Skin epidermis (tissue), 12 donors: ENCODE measurements at regions not wholly inside any gene's neighbourhood (a gene's known extent, or its start where the extent isn't known, plus 50 kb on each side); places are given as distances from the start of the nearest gene placed in this dataset.
"Not testable (repeated sequence)": the region's sequence is repeated elsewhere in the genome, so short reads cannot be mapped to it uniquely, and the experiment has no call there.

ENCODE experiments used
- H3K27ac ChIP-seq, 21 experiments: fragments of 200-600 bp; sonication (generic) in 11 of 21; one replicate each; pipeline ENCODE4 v1.5.0; 2020; ENCODE audit warnings: mild to moderate bottlenecking in 3 of 21, inconsistent platforms in 2 of 21, moderate library complexity in 2 of 21
- H3K4me3 ChIP-seq, 7 experiments: fragments of 200-600 bp; sonication (generic) in 2 of 7; one replicate each; pipeline ENCODE4 v1.5.0; 2020; ENCODE audit warnings: inconsistent platforms in 2 of 7, mild to moderate bottlenecking in 2 of 7, moderate library complexity in 1 of 7

DNA sequence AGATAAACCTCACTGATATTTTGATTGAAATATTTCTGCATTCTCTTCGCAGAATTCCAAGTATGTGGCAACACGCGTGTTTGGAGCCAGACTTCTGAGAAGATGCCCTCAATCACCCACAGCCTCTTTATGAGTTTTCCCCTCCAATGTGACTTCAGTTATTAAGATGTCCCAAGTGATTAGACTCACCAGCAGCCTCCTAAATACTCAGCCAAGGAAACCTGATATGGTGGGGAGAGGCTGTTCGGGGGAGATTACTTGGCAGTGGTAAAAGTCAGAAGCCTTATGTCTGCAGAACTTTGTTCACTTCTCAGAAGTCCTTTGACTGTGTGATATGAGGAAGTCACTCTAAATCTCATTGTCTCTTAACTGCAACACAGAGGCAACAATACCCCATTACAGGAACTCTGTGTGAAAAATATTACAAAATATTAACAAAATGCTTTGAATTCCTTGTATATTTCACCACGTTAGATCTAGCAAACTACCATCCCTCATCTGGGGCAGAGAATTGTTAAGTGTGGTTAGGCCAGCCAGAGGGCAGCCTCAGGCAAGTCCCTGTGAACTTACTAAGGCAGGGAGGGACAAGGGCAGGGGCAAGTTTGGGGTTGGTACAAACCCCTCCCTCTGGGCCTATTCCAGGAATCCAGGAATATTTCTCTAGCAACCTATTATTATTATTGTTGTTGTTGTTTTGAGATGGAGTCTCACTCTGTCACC lies 151.4 kb upstream of the USP9X start:
- Histone ChIP-seq H3K27ac (peak overlapping the region in 18 of 21 experiments; percentile 29 to 79 (median 61)), H3K4me3 (no peak overlapping the region)

GRCh38 chrX:40936827-40937226 lies 148.4 kb upstream of the USP9X start:
- no peak overlapping the region for H3K27ac ChIP-seq
- no peak overlapping the region for H3K4me3 ChIP-seq

DNA sequence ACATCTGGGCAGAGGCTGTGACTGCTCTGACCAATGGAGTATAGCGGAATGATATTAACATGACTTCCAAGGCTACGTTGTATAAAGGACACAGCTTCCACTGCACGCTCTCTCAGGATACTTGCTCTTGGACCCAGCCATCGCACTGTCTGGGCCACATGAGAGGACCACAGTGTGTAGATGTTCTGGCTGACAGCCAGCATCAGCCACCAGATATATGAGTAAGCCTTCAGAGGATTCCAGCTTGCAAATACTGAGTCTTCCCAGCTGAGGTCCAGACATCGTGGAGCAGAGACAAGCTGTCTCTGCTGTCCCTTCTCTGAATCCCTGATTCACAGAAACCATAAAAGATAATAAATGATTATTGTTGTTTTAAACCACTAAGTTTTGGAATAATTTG lies 146.8 kb upstream of the USP9X start:
- Histone ChIP-seq H3K4me3 (no peak overlapping the region), H3K27ac (no peak overlapping the region)

GRCh38 chrX:40943093-40943641 lies 142.1 kb upstream of the USP9X start:
- Histone ChIP-seq H3K4me3 (no peak overlapping the region), H3K27ac (no peak overlapping the region)

- H3K4me3 ChIP-seq = no peak overlapping the region
- H3K27ac ChIP-seq = no peak overlapping the region
These were observed 139.9 kb upstream of the USP9X start for GRCh38 chrX:40945361-40945713.

- no peak overlapping the region for H3K4me3 ChIP-seq
- H3K27ac ChIP-seq = no peak overlapping the region
These were observed 138.0 kb upstream of the USP9X start for GRCh38 chrX:40947276-40947675.

GRCh38 chrX:40949071-40949470 lies 136.2 kb upstream of the USP9X start:
- Histone ChIP-seq H3K4me3 (no peak overlapping the region), H3K27ac (no peak overlapping the region)

DNA sequence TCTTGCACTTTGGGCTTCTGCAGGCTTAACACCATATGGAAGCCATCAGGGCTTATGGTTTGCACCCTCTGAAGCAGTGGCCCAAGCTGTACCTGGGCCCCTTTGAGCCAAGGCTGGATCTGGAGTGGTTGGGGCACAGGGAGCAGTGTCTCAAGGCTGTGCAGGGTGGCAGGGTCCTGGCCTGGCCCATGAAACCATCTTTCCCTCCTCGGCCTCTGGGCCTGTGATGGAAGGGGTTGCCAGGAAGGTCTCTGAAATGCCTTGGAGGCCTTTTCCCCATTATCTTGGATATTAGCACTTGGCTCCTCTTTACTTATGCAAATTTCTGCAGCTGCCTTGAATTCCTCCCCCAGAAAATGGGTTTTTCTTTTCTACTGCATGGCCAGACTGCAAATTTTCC lies 134.7 kb upstream of the USP9X start:
- Histone ChIP-seq H3K4me3 (no peak overlapping the region), H3K27ac (peak overlapping the region in 1 of 21 experiments; percentile 23)

GRCh38 chrX:40951407-40951806 lies 133.8 kb upstream of the USP9X start:
- not testable (repeated sequence) for H3K4me3 ChIP-seq, H3K27ac ChIP-seq

- peak overlapping the region in 1 of 21 experiments; percentile 36 for H3K27ac ChIP-seq
- H3K4me3 ChIP-seq = peak overlapping the region in 1 of 7 experiments; percentile 24
These were observed 132.4 kb upstream of the USP9X start for GRCh38 chrX:40952855-40953254.

- H3K27ac ChIP-seq = no peak overlapping the region
- no peak overlapping the region for H3K4me3 ChIP-seq
These were observed 131.9 kb upstream of the USP9X start for GRCh38 chrX:40953369-40953768.

DNA sequence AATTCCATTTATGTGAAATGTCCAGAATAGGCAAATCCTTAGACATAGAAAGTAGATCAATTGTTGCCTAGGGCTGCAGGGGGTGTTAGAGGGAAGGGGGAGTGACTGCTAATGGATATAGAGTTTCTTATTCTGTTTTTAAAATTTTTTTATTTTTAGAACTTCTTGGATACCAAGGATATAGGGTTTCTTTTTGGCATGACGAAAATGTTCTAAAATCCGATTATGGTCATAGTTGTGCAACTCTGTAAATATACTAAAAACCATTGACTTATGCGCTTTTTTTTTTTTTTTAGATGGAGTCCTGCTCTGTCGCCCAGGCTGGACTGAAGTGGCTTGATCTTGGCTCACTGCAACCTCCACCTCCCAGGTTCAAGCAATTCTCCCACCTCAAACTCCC lies 125.2 kb upstream of the USP9X start:
- Histone ChIP-seq H3K4me3 (no peak overlapping the region), H3K27ac (no peak overlapping the region)

DNA sequence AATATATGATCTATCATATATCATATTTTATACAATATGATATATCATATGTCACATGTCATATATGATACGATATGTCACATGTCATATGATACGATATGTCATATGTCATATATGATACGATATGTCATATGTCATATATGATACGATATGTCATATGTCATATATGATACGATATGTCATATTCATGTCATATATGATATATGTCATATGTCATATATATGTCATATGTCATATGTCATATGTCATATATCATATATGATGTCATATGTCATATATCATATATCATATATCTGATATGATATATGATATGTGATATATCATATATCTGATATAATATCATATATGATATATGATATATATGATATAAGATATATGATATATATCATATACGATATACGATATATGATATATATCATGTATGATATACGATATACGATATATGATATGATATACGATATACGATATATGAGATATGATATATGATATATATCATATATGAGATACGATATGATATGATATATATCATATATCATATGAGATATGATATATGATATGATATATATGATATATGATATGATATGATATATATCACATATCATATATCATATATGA lies 122.3 kb upstream of the USP9X start:
- Histone ChIP-seq H3K4me3 (no peak overlapping the region), H3K27ac (no peak overlapping the region)

- Histone ChIP-seq H3K27ac (peak overlapping the region in 1 of 21 experiments; percentile 37), H3K4me3 (no peak overlapping the region)
These were observed 121.2 kb upstream of the USP9X start for GRCh38 chrX:40964008-40964407.

DNA sequence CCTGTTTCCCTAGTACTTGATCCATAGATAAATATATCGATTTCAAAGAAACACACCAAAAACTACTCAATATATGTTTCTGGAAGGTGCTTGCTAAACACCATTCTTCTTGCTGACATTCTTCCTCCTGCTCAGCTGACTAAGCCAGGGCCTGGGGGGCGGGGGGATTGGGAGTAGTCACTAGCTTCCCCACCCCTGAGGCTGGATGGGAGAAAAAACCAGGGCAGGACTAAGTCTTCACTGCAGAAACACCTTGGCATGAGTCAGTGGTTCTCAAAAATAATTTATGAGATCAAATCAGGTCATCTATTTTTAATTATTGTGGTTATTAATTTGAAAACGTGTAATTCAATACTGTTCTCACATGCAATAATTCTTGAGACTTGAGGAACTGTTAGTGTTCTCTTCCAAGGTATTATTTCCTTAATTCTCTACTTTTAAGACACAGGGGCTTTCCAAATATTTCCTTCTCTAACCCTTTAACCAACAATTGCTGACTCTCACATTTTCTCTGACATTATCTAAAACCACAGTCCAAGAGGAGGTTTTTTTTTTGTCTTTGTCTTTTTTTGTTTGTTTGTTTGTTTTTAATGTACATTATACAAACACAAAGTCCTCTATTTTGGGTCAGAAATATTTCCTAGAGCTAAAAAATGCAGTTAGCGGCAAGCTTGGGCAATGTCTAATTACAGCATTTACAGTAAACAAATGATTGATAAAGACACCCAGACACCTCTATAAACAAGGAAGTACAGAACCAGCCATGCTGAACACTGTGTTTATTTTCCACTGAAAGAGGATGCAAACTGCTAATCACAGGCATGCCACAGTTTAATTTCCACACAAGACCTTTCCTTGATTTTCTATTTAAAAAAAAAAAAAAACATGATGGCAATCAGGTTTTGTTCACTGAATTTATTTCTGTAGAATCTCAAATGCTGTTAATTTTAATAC lies 120.3 kb upstream of the USP9X start:
- peak overlapping the region in 3 of 21 experiments; percentile 21 to 40 (median 37) for H3K27ac ChIP-seq
- no peak overlapping the region for H3K4me3 ChIP-seq

GRCh38 chrX:40966213-40966820 lies 118.9 kb upstream of the USP9X start:
- Histone ChIP-seq H3K27ac (peak overlapping the region in 4 of 21 experiments; percentile 30 to 62 (median 46)), H3K4me3 (no peak overlapping the region)

GRCh38 chrX:40968180-40968579 lies 117.1 kb upstream of the USP9X start:
- H3K4me3 ChIP-seq = no peak overlapping the region
- H3K27ac ChIP-seq = no peak overlapping the region

DNA sequence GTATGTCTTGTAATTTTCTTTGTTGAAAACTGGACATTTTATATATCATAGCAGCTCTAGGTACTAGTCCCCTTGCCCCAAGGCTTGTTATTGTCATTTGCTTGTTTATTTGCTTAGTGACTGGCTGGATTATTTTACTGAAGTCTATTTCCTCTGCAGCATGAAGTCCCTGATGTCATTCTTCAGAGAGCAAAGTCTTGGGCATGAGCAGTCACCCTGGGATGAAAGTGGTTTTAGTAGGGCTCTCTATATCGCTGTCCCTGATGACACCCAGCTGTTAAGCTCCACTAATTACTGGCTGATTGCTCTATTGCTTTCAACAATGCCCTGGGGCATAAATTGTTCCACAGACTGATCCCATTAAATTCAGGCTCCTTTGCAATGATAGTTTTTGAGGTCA lies 113.5 kb upstream of the USP9X start:
- no peak overlapping the region for H3K27ac ChIP-seq
- no peak overlapping the region for H3K4me3 ChIP-seq

- Histone ChIP-seq H3K27ac (no peak overlapping the region), H3K4me3 (no peak overlapping the region)
These were observed 111.6 kb upstream of the USP9X start for GRCh38 chrX:40973619-40974018.

GRCh38 chrX:40975951-40976350 lies 109.3 kb upstream of the USP9X start:
- Histone ChIP-seq H3K4me3 (no peak overlapping the region), H3K27ac (no peak overlapping the region)
